ENCODE measurements at regions not wholly inside any gene's neighbourhood (a gene's known extent, or its start where the extent isn't known, plus 50 kb on each side); places are given as distances from the start of the nearest gene placed in this dataset.

GRCh38 chr13:111415246-111415645, 94.8 kb downstream of the TEX29 start:
- ChIA-PET CTCF (ENCODE audit: unreplicated experiment) (no interaction called here), POLR2A (no interaction called here)
- Histone ChIP-seq H3K36me3 (ENCODE audit: insufficient read depth, low read length) (no peaks in the 10 kb centered on the region), H2AFZ (ENCODE audit: low read length) (no peak overlapping the region), H3K9me3 (ENCODE audit: low read length) (no peaks in the 10 kb centered on the region), H3K4me1 (ENCODE audit: insufficient read depth, low read length, poor library complexity, severe bottlenecking) (no peaks in the 10 kb centered on the region), H3K27ac (ENCODE audit: low read depth, low read length, poor library complexity, severe bottlenecking) (no peak overlapping the region), H4K20me1 (ENCODE audit: insufficient read depth, low read length) (no peaks in the 10 kb centered on the region), H3K9me2 (ENCODE audit: insufficient read depth, low read length) (no peaks in the 10 kb centered on the region), H3K4me2 (ENCODE audit: low read length) (no peak overlapping the region), H3K79me2 (ENCODE audit: insufficient read depth, low read depth, low read length) (no peaks in the 10 kb centered on the region), H3K4me3 (ENCODE audit: low read depth, low read length, poor library complexity, severe bottlenecking) (no peak overlapping the region)
- no peak for DNase-seq (ENCODE audit: low spot score)
- TF ChIP-seq CTCF (conservative IDR thresholded peaks at IDR 0.05; ENCODE audit: low read length) (no peak), EZH2phosphoT487 (IDR thresholded peaks at IDR 0.05; ENCODE audit: borderline replicate concordance, low read depth, low read length) (no peak)
- intact Hi-C loops (cut with micrococcal nuclease; ENCODE audit: unreplicated experiment): no loop called here
- BruUV-seq (replicated peaks): no TSS peak

DNA sequence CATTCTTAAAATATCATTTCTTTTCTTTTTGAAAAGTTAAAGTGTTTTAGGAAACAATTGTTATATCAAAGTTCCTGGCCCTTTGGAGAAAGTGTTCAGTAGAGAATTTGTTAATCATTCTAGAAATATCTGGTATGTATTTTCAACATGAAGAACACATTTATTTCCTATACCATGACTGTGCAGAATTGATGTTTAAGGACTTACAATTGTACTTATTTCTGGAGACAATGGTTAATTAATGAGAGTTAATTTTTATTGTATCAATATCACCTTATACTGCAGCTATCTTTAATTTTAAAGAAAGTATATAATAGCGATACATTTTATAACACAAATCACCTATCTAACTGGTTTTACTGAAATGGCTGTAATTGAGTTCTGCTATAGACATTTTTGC, 95.3 kb downstream of the TEX29 start:
- Histone ChIP-seq H4K20me1 (ENCODE audit: insufficient read depth, low read length) (no peaks in the 10 kb centered on the region), H3K79me2 (ENCODE audit: insufficient read depth, low read depth, low read length) (no peaks in the 10 kb centered on the region), H3K27ac (ENCODE audit: low read depth, low read length, poor library complexity, severe bottlenecking) (no peak overlapping the region), H3K4me3 (ENCODE audit: low read depth, low read length, poor library complexity, severe bottlenecking) (no peak overlapping the region), H3K4me1 (ENCODE audit: insufficient read depth, low read length, poor library complexity, severe bottlenecking) (no peaks in the 10 kb centered on the region), H2AFZ (ENCODE audit: low read length) (no peak overlapping the region), H3K4me2 (ENCODE audit: low read length) (no peak overlapping the region), H3K9me3 (ENCODE audit: low read length) (no peaks in the 10 kb centered on the region), H3K36me3 (ENCODE audit: insufficient read depth, low read length) (no peaks in the 10 kb centered on the region), H3K9me2 (ENCODE audit: insufficient read depth, low read length) (no peaks in the 10 kb centered on the region)
- TF ChIP-seq CTCF (conservative IDR thresholded peaks at IDR 0.05; ENCODE audit: low read length): no peak
- TF ChIP-seq EZH2phosphoT487 (IDR thresholded peaks at IDR 0.05; ENCODE audit: borderline replicate concordance, low read depth, low read length): no peak
- intact Hi-C loops (cut with micrococcal nuclease; ENCODE audit: unreplicated experiment): no loop called here
- ChIA-PET POLR2A (no interaction called here), CTCF (ENCODE audit: unreplicated experiment) (no interaction called here)
- BruUV-seq (replicated peaks): no TSS peak
- DNase-seq (ENCODE audit: low spot score): no peak

DNA sequence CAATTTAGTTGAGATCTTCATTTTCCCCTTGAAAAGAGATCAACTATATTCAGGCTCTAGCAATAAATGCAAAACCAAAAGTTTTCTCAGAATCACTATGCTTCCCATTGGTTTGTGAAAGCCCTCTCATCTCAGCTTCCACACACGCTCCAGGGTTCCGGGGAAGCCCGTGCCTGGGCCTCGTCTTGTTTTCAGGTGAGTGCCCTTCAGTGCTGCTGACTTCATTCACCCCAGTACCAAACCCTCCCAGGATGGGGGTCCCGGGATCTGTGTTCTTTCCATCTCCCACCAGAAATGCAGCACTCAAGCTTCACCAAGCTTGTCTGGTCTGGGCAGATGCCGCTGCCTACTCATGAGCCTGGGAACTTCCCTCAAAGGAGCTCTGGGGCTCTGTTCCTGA, 97.7 kb downstream of the TEX29 start:
- no peaks in the 10 kb centered on the region for H3K36me3 ChIP-seq (ENCODE audit: insufficient read depth, low read length)
- H4K20me1 ChIP-seq (ENCODE audit: insufficient read depth, low read length): no peaks in the 10 kb centered on the region
- POLR2A ChIA-PET: interaction anchor here (0.9 kb wide), 1 partner anchor 10 kb away, joined by 3 read pairs; no protein-coding TSS in a partner anchor
- H2AFZ ChIP-seq (ENCODE audit: low read length): no peak overlapping the region
- intact Hi-C loops (cut with micrococcal nuclease; ENCODE audit: unreplicated experiment): no loop called here
- no TSS peak for BruUV-seq (replicated peaks)
- no peak for TF ChIP-seq EZH2phosphoT487 (IDR thresholded peaks at IDR 0.05; ENCODE audit: borderline replicate concordance, low read depth, low read length)
- no peak for TF ChIP-seq CTCF (conservative IDR thresholded peaks at IDR 0.05; ENCODE audit: low read length)
- H3K4me3 ChIP-seq (ENCODE audit: low read depth, low read length, poor library complexity, severe bottlenecking): no peak overlapping the region
- CTCF ChIA-PET (ENCODE audit: unreplicated experiment): no interaction called here
- no peak for DNase-seq (ENCODE audit: low spot score)
- no peak overlapping the region for H3K27ac ChIP-seq (ENCODE audit: low read depth, low read length, poor library complexity, severe bottlenecking)
- no peaks in the 10 kb centered on the region for H3K9me3 ChIP-seq (ENCODE audit: low read length)
- H3K4me1 ChIP-seq (ENCODE audit: insufficient read depth, low read length, poor library complexity, severe bottlenecking): no peaks in the 10 kb centered on the region
- no peak overlapping the region for H3K4me2 ChIP-seq (ENCODE audit: low read length)
- H3K9me2 ChIP-seq (ENCODE audit: insufficient read depth, low read length): no peaks in the 10 kb centered on the region
- no peaks in the 10 kb centered on the region for H3K79me2 ChIP-seq (ENCODE audit: insufficient read depth, low read depth, low read length)
